ENCODE measurements at regions not wholly inside any gene's neighbourhood (a gene's known extent, or its start where the extent isn't known, plus 50 kb on each side); places are given as distances from the start of the nearest gene placed in this dataset.

GRCh38 chr3:166199491-166199890 is 362.3 kb upstream of the BCHE start:
- POLR2A ChIA-PET = no interaction called here
- CTCF ChIA-PET = no interaction called here
- no peak for DNase-seq (ENCODE audit: extremely low spot score)
- TF ChIP-seq HDGF (IDR thresholded peaks at IDR 0.05; ENCODE audit: borderline replicate concordance) (no peak), SP1 (IDR thresholded peaks at IDR 0.05) (no peak), CTBP1 (IDR thresholded peaks at IDR 0.05; ENCODE audit: borderline replicate concordance) (no peak), L3MBTL2 (conservative IDR thresholded peaks at IDR 0.05) (no peak), BHLHE40 (IDR thresholded peaks at IDR 0.05; ENCODE audit: borderline replicate concordance) (no peak), LEF1 (IDR thresholded peaks at IDR 0.05; ENCODE audit: borderline replicate concordance) (no peak)

- TF ChIP-seq ZNF384 (IDR thresholded peaks at IDR 0.05) = no peak
- TF ChIP-seq PKNOX1 (IDR thresholded peaks at IDR 0.05) = no peak
- no peak for TF ChIP-seq NFRKB (IDR thresholded peaks at IDR 0.05)
- TF ChIP-seq SUZ12 (IDR thresholded peaks at IDR 0.05) = no peak
- no peak for TF ChIP-seq ARNT (IDR thresholded peaks at IDR 0.05)
- no peak for TF ChIP-seq HDGF (IDR thresholded peaks at IDR 0.05; ENCODE audit: borderline replicate concordance)
- no peak for TF ChIP-seq FOXA1 (IDR thresholded peaks at IDR 0.05)
- TF ChIP-seq FOXM1 (IDR thresholded peaks at IDR 0.05; ENCODE audit: borderline replicate concordance) = no peak
- TF ChIP-seq FOXK2 (IDR thresholded peaks at IDR 0.05) = no peak
- TF ChIP-seq CTBP1 (IDR thresholded peaks at IDR 0.05; ENCODE audit: borderline replicate concordance) = no peak
- no peak for TF ChIP-seq SP1 (IDR thresholded peaks at IDR 0.05)
- no peak for TF ChIP-seq BHLHE40 (IDR thresholded peaks at IDR 0.05; ENCODE audit: borderline replicate concordance)
- no peak for TF ChIP-seq L3MBTL2 (conservative IDR thresholded peaks at IDR 0.05)
- no peak for TF ChIP-seq ELF4 (IDR thresholded peaks at IDR 0.05)
- no peak for TF ChIP-seq LEF1 (IDR thresholded peaks at IDR 0.05; ENCODE audit: borderline replicate concordance)
- ChIA-PET POLR2A (no interaction called here), CTCF (no interaction called here)
- DNase-seq (ENCODE audit: extremely low spot score) = no peak
Measured at GRCh38 chr3:166195808-166196207, 358.6 kb upstream of the BCHE start.

GRCh38 chr3:166191411-166191810 is 354.2 kb upstream of the BCHE start:
- DNase-seq (ENCODE audit: extremely low spot score) = no peak
- CTCF ChIA-PET = no interaction called here
- POLR2A ChIA-PET = no interaction called here
- no peak for TF ChIP-seq ARNT (IDR thresholded peaks at IDR 0.05)
- no peak for TF ChIP-seq NFRKB (IDR thresholded peaks at IDR 0.05)

- no peak for DNase-seq (ENCODE audit: extremely low spot score)
- TF ChIP-seq ARNT (IDR thresholded peaks at IDR 0.05) = no peak
- no peak for TF ChIP-seq FOXM1 (IDR thresholded peaks at IDR 0.05; ENCODE audit: borderline replicate concordance)
- TF ChIP-seq L3MBTL2 (conservative IDR thresholded peaks at IDR 0.05) = no peak
- TF ChIP-seq HDGF (IDR thresholded peaks at IDR 0.05; ENCODE audit: borderline replicate concordance) = no peak
- TF ChIP-seq BHLHE40 (IDR thresholded peaks at IDR 0.05; ENCODE audit: borderline replicate concordance) = no peak
- TF ChIP-seq FOXK2 (IDR thresholded peaks at IDR 0.05) = no peak
- no peak for TF ChIP-seq SUZ12 (IDR thresholded peaks at IDR 0.05)
- TF ChIP-seq NFRKB (IDR thresholded peaks at IDR 0.05) = no peak
- no peak for TF ChIP-seq CTBP1 (IDR thresholded peaks at IDR 0.05; ENCODE audit: borderline replicate concordance)
- TF ChIP-seq TARDBP (IDR thresholded peaks at IDR 0.05) = no peak
- ChIA-PET CTCF (no interaction called here), POLR2A (no interaction called here)
Measured at GRCh38 chr3:166190360-166190759, 353.1 kb upstream of the BCHE start.

- CTCF ChIA-PET = no interaction called here
- no peak for DNase-seq (ENCODE audit: extremely low spot score)
Measured at GRCh38 chr3:166187237-166187636, 350.0 kb upstream of the BCHE start.

GRCh38 chr3:166186003-166186402 is 348.8 kb upstream of the BCHE start:
- POLR2A ChIA-PET = no interaction called here
- CTCF ChIA-PET = no interaction called here
- TF ChIP-seq ZNF384 (IDR thresholded peaks at IDR 0.05) = no peak
- TF ChIP-seq BHLHE40 (IDR thresholded peaks at IDR 0.05; ENCODE audit: borderline replicate concordance) = no peak
- TF ChIP-seq L3MBTL2 (conservative IDR thresholded peaks at IDR 0.05) = no peak
- TF ChIP-seq FOXK2 (IDR thresholded peaks at IDR 0.05) = no peak
- no peak for TF ChIP-seq PKNOX1 (IDR thresholded peaks at IDR 0.05)
- TF ChIP-seq NFRKB (IDR thresholded peaks at IDR 0.05) = no peak
- no peak for TF ChIP-seq ELF4 (IDR thresholded peaks at IDR 0.05)
- no peak for TF ChIP-seq LEF1 (IDR thresholded peaks at IDR 0.05; ENCODE audit: borderline replicate concordance)
- no peak for TF ChIP-seq FOXM1 (IDR thresholded peaks at IDR 0.05; ENCODE audit: borderline replicate concordance)
- no peak for DNase-seq (ENCODE audit: extremely low spot score)

More at GRCh38 chr3:166187237-166187636, 350.0 kb upstream of the BCHE start:
- POLR2A ChIA-PET = no interaction called here
- TF ChIP-seq ARNT (IDR thresholded peaks at IDR 0.05) (no peak), FOXA1 (IDR thresholded peaks at IDR 0.05) (no peak), CTBP1 (IDR thresholded peaks at IDR 0.05; ENCODE audit: borderline replicate concordance) (no peak), FOXM1 (IDR thresholded peaks at IDR 0.05; ENCODE audit: borderline replicate concordance) (no peak), FOXK2 (IDR thresholded peaks at IDR 0.05) (no peak), BHLHE40 (IDR thresholded peaks at IDR 0.05; ENCODE audit: borderline replicate concordance) (no peak), ZNF384 (IDR thresholded peaks at IDR 0.05) (no peak), NFRKB (IDR thresholded peaks at IDR 0.05) (no peak), PKNOX1 (IDR thresholded peaks at IDR 0.05) (no peak), L3MBTL2 (conservative IDR thresholded peaks at IDR 0.05) (no peak), HDGF (IDR thresholded peaks at IDR 0.05; ENCODE audit: borderline replicate concordance) (no peak), LEF1 (IDR thresholded peaks at IDR 0.05; ENCODE audit: borderline replicate concordance) (no peak), SUZ12 (IDR thresholded peaks at IDR 0.05) (no peak)

- ChIA-PET CTCF (interaction anchor here (0.6 kb wide), 1 partner anchor 124 kb away, joined by 3 read pairs; no protein-coding TSS in a partner anchor), POLR2A (no interaction called here)
- DNase-seq (ENCODE audit: extremely low spot score) = no peak
- TF ChIP-seq HDGF (IDR thresholded peaks at IDR 0.05; ENCODE audit: borderline replicate concordance) (no peak), PKNOX1 (IDR thresholded peaks at IDR 0.05) (no peak), SP1 (IDR thresholded peaks at IDR 0.05) (no peak), ARNT (IDR thresholded peaks at IDR 0.05) (no peak), NFRKB (IDR thresholded peaks at IDR 0.05) (no peak), LEF1 (IDR thresholded peaks at IDR 0.05; ENCODE audit: borderline replicate concordance) (no peak), L3MBTL2 (conservative IDR thresholded peaks at IDR 0.05) (no peak), BHLHE40 (IDR thresholded peaks at IDR 0.05; ENCODE audit: borderline replicate concordance) (no peak)
Measured at GRCh38 chr3:166177130-166177529, 339.9 kb upstream of the BCHE start.
